Duodenal mucosa (tissue), 2 donors: ENCODE measurements at regions not wholly inside any gene's neighbourhood (a gene's known extent, or its start where the extent isn't known, plus 50 kb on each side); places are given as distances from the start of the nearest gene placed in this dataset.

ENCODE experiments used
- H3K27ac ChIP-seq: one replicate; pipeline ENCODE4 v1.7.0; 2013; ENCODE audit warnings: low read depth, low read length
- H3K27me3 ChIP-seq, 2 donors: one replicate each; pipeline ENCODE4 v1.7.0; 2013; ENCODE audit warnings: low read length in 2 of 2, control low read depth in 1 of 2; ENCODE audit not compliant: insufficient read depth in 2 of 2, control insufficient read depth in 1 of 2
- H3K36me3 ChIP-seq, 2 donors: one replicate each; pipeline ENCODE4 v1.7.0; 2013; ENCODE audit warnings: low read length in 2 of 2, control low read depth in 1 of 2; ENCODE audit not compliant: insufficient read depth in 2 of 2, control insufficient read depth in 1 of 2
- H3K4me1 ChIP-seq, 2 donors: one replicate each; pipeline ENCODE4 v1.7.0; 2013; ENCODE audit warnings: low read length in 2 of 2, control low read depth in 1 of 2; ENCODE audit not compliant: insufficient read depth in 2 of 2, control insufficient read depth in 1 of 2
- H3K4me3 ChIP-seq, 2 donors: one replicate each; pipeline ENCODE4 v1.7.0; 2013; ENCODE audit warnings: low read length in 2 of 2, low read depth in 1 of 2
- H3K9ac ChIP-seq, 2 donors: one replicate each; pipeline ENCODE4 v1.7.0; 2013; ENCODE audit warnings: low read length in 2 of 2, low read depth in 1 of 2
- H3K9me3 ChIP-seq, 2 donors: one replicate each; pipeline ENCODE4 v1.7.0; 2013; ENCODE audit warnings: low read length in 2 of 2, control low read depth in 1 of 2; ENCODE audit not compliant: control insufficient read depth in 1 of 2

- Histone ChIP-seq H3K27ac (no peak overlapping the region), H3K9me3 (no peaks in the 10 kb centered on the region), H3K4me3 (no peak overlapping the region), H3K36me3 (no peaks in the 10 kb centered on the region), H3K27me3 (no peaks in the 10 kb centered on the region), H3K9ac (no peak overlapping the region), H3K4me1 (peaks cover 5 to 9% of the 10 kb centered on the region in 2 donors)
Observed at GRCh38 chr2:8549942-8550341, 131.9 kb upstream of the ID2 start.

GRCh38 chr2:8550481-8550880 lies 131.4 kb upstream of the ID2 start:
- Histone ChIP-seq H3K36me3 (no peaks in the 10 kb centered on the region), H3K27ac (no peak overlapping the region), H3K4me3 (no peak overlapping the region), H3K9ac (no peak overlapping the region), H3K27me3 (no peaks in the 10 kb centered on the region), H3K4me1 (peaks cover under 1 to 5% of the 10 kb centered on the region in 2 donors), H3K9me3 (no peaks in the 10 kb centered on the region)

GRCh38 chr2:8550937-8551621 lies 130.8 kb upstream of the ID2 start:
- H3K9me3 ChIP-seq: no peaks in the 10 kb centered on the region

GRCh38 chr2:8551622-8552074 lies 130.2 kb upstream of the ID2 start:
- H3K36me3 ChIP-seq: no peaks in the 10 kb centered on the region
- H3K9ac ChIP-seq: no peak overlapping the region
- no peak overlapping the region for H3K27ac ChIP-seq

More at GRCh38 chr2:8550937-8551621, 130.8 kb upstream of the ID2 start:
- Histone ChIP-seq H3K27me3 (no peaks in the 10 kb centered on the region), H3K4me3 (no peak overlapping the region), H3K9ac (no peak overlapping the region), H3K4me1 (no peaks in the 10 kb centered on the region), H3K27ac (no peak overlapping the region), H3K36me3 (no peaks in the 10 kb centered on the region)

GRCh38 chr2:8552293-8552801 lies 129.5 kb upstream of the ID2 start:
- Histone ChIP-seq H3K27ac (no peak overlapping the region), H3K36me3 (no peaks in the 10 kb centered on the region), H3K9ac (no peak overlapping the region), H3K9me3 (no peaks in the 10 kb centered on the region), H3K4me1 (no peaks in the 10 kb centered on the region), H3K4me3 (no peak overlapping the region), H3K27me3 (no peaks in the 10 kb centered on the region)

More at GRCh38 chr2:8551622-8552074, 130.2 kb upstream of the ID2 start:
- H3K4me3 ChIP-seq: no peak overlapping the region
- no peaks in the 10 kb centered on the region for H3K9me3 ChIP-seq
- H3K27me3 ChIP-seq: no peaks in the 10 kb centered on the region
- no peaks in the 10 kb centered on the region for H3K4me1 ChIP-seq

GRCh38 chr2:8553643-8554042 lies 128.2 kb upstream of the ID2 start:
- Histone ChIP-seq H3K4me1 (no peaks in the 10 kb centered on the region), H3K36me3 (no peaks in the 10 kb centered on the region), H3K9ac (no peak overlapping the region), H3K27ac (no peak overlapping the region), H3K4me3 (no peak overlapping the region), H3K9me3 (peaks cover 2 to 3% of the 10 kb centered on the region in 2 donors), H3K27me3 (no peaks in the 10 kb centered on the region)

GRCh38 chr2:8554296-8554806 lies 127.5 kb upstream of the ID2 start:
- no peaks in the 10 kb centered on the region for H3K4me1 ChIP-seq
- H3K27me3 ChIP-seq: no peaks in the 10 kb centered on the region
- no peak overlapping the region for H3K9ac ChIP-seq
- H3K4me3 ChIP-seq: no peak overlapping the region
- peaks cover 7 to 8% of the 10 kb centered on the region in 2 donors for H3K9me3 ChIP-seq
- no peak overlapping the region for H3K27ac ChIP-seq
- no peaks in the 10 kb centered on the region for H3K36me3 ChIP-seq

- no peaks in the 10 kb centered on the region for H3K4me1 ChIP-seq
- no peak overlapping the region for H3K4me3 ChIP-seq
- H3K36me3 ChIP-seq: no peaks in the 10 kb centered on the region
- no peaks in the 10 kb centered on the region for H3K27me3 ChIP-seq
- peaks cover 8 to 11% of the 10 kb centered on the region in 2 donors for H3K9me3 ChIP-seq
- H3K9ac ChIP-seq: no peak overlapping the region
- H3K27ac ChIP-seq: no peak overlapping the region
Observed at GRCh38 chr2:8555543-8555942, 126.3 kb upstream of the ID2 start.

GRCh38 chr2:8558096-8558495 lies 123.8 kb upstream of the ID2 start:
- no peaks in the 10 kb centered on the region for H3K27me3 ChIP-seq
- H3K9me3 ChIP-seq: peaks cover 8 to 18% of the 10 kb centered on the region in 2 donors
- H3K27ac ChIP-seq: no peak overlapping the region
- H3K4me1 ChIP-seq: no peaks in the 10 kb centered on the region
- H3K36me3 ChIP-seq: no peaks in the 10 kb centered on the region
- no peak overlapping the region for H3K4me3 ChIP-seq
- no peak overlapping the region for H3K9ac ChIP-seq

- peaks cover 8 to 18% of the 10 kb centered on the region in 2 donors for H3K9me3 ChIP-seq
- H3K4me3 ChIP-seq: no peak overlapping the region
- H3K36me3 ChIP-seq: no peaks in the 10 kb centered on the region
- no peaks in the 10 kb centered on the region for H3K4me1 ChIP-seq
- H3K9ac ChIP-seq: no peak overlapping the region
- H3K27me3 ChIP-seq: no peaks in the 10 kb centered on the region
- H3K27ac ChIP-seq: no peak overlapping the region
Observed at GRCh38 chr2:8558956-8559355, 122.9 kb upstream of the ID2 start.
